Left renal pelvis (tissue), 4 donors: ENCODE measurements at regions not wholly inside any gene's neighbourhood (a gene's known extent, or its start where the extent isn't known, plus 50 kb on each side); places are given as distances from the start of the nearest gene placed in this dataset.
A peak's percentile ranks its signal among the peaks of the same experiment; 100 is the strongest.

ENCODE experiments used
- DNase-seq, 4 donors: peaks; one replicate each; pipeline ENCODE4 v3.0.0-alpha.2; 2013; ENCODE audit warnings: low read depth in 4 of 4, low spot score in 3 of 4

DNA sequence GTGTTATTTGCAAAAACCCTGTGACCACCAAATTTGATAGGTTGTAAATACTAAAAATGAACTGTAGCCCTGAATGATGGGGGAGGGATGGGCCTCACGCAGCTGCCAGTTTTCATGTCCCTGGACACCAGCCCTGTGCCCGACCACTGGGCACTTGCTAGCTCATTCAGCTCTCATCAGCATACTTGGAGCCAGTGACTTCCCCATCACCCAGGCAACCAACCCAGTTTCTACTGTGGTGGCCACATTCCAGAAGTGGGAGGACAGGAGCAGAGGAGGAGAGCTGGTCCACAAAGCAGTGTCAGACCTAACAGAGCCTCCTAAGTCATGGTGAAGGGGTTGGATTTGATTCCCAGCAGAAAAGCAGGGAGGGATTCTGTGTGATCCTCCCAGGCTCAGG, 128.2 kb downstream of the CPEB2 start:
- no peak for DNase-seq

DNA sequence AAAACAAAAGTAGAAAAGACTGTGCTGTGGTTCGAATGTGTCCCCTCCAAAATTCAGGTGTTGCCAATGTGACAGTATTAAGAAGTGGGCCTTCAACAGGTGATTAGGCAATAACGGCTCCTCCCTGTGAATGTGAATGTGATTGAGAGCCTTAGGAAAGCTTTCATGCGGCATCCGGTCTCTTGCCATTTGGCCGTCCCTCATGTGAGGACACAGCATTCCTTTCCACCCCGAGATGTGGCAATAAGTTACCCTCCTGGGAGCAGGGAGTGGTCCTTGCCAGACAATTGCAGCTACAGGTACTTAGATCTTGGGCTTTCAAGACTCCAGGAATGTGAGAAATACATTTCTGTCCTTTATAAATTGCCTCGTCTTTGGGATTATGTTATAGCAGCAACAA, 129.3 kb downstream of the CPEB2 start:
- DNase-seq, result no peak

DNA sequence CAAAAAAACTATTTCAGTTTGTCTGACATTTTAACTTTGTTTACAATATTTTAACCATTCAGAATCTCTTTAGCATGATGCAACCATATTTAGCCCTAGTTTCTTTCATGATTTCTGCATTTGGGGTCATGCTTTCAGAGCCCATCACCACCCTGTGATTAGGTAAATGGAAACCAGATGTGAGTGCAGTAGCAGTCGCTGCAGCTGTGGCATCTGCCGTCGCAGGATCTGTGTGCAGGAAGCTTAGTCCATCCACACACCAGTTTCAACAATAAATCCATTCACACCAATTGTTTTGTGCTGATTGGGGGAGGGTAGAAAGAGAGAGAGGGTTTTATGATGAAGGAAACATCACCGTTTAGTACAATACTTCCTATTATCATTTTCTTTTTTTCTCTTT, 130.5 kb downstream of the CPEB2 start:
- no peak for DNase-seq

DNA sequence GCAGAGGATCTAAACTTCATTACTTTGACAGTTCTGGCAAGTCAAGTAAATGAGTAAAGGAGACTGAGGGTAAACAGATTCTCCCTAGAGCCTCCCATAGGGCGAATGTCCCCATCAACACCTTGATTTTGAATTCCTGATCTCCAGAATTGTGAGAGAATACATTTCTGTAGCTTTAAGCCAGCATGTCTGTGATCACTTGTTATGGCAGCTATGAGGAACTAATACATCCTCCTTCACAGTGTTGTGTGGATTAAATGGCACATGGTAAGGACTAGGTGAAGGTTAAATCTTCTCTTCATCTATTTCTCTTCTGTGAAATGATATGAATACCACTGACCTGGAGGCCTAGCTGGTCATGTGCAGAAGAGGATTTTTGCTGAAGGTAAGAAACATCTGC, 137.3 kb downstream of the CPEB2 start:
- DNase-seq, result no peak

- no peak for DNase-seq
Measured at GRCh38 chr4:15142201-15142600, 139.9 kb downstream of the CPEB2 start.

DNA sequence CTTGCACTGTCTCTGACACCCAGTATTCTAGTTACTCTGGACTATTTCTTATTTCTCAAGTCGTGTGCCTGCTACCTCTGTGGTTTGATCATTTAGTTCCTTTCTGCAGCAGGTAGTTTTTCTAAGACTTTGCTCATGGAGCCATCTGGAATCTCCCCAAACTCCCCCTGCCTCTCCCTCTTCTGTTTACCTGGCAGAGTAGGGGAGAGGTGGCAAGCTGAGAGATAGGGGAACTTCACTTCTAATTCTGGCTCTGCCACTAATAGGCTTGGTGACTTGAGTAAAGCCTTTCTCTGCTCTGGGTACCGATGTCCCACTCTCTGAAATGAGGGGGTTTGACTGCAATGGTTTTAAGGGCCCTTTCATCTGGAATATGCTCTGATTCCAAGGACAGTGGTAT, 141.3 kb downstream of the CPEB2 start:
- no peak for DNase-seq

- DNase-seq, result no peak
Measured at GRCh38 chr4:15144249-15144966, 142.1 kb downstream of the CPEB2 start.

DNA sequence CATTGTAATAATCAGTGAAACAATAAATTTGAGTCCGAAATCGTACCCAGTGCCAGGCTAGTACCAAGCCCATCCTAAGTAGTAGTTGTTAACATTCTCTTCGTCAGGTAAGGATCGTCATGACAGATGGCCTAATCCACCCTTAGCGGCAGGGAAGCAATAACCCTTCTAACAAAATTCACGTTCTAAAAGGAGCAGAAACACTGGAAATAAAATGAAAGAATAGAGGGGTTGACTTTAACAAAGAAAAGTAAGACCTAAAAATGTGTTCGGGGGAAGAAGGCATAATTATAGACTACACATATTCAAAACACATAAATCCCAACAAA, 142.7 kb downstream of the CPEB2 start:
- DNase-seq, result no peak

DNA sequence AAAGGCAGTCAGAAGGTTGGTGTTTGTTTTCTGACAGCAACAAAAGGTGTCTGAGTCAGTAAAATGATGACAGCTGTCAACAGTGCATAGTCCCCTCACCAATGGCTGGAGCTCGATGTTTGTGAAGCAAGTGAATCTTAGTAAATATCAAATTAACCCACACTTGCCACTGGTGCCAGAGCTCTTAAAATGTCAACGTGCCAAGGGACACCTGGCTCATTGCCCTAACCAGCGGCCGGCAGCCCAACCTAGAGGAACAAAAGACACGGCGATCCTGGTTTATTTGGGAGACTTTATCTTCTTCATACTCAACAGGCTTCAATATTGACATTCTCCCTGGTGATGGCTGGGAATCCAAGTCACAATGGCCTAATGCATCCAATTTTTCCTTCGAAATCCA, 143.4 kb downstream of the CPEB2 start:
- no peak for DNase-seq

GRCh38 chr4:15147714-15148113, 145.4 kb downstream of the CPEB2 start:
- no peak for DNase-seq

DNA sequence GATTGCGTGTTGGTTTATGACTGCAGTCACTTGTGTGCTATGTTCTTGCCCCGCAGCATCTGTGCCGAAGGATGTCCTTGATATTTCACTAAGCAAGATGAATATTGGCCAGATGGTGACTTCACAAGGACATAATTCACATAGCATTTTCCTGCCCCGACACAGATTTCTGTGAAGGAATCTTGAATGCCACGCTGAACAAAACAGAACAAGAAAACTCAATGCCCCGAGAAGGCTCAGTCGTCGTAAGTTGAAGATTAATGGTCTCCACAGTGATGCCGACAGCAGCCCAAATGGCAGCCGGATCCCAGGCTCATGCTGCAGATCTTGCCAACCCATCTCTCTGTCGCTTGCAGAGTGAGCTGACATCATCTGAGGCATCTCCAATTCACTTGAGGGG, 145.9 kb downstream of the CPEB2 start:
- no peak for DNase-seq

DNA sequence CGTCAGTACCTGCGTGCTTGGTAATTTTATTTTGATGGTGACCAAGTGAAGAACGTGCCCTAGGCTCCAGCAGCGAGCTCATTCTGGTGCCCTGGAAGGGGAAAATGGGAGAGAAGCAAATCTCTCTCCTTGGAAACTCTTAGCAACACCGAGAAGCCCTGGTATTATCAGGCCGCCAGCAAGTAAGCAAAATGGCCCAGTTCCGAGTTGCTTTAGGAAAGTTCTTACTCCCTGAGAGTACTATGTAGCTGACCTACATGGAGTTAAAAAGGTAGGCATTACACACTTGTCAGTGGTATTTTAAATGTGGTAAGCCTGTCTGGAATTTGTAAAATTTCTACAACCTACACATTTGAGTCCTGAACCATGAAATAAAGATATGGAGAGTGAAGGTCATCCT, 146.4 kb downstream of the CPEB2 start:
- DNase-seq, result no peak

DNA sequence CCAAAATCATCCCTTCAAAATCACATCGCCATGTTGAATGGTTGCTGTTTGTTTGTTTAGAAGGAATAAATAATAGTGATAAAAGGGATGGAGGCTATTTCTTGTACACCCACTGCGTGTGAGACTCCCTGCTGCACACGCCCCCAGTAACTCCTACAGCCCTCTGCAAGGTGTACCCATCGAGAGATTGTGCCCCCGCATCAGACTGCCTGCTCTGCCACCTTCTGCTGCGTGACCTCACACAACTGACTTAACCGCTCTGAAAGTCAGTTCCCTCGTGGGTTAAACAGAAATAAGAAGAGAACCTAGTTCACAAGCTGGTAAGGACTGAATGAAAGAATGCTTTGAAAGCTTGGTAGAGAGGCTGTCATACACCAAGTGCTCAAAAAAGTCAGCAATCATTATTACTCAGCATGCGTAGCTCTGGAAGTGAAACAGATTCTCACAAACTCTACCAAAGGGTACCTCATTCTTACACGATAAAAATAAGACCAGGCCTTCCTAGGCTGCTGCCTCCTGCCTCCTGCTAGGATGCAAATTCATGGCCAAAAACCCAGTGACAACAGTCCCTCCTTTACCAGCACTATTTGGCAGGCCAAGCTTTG, 147.1 kb downstream of the CPEB2 start:
- DNase-seq, result no peak

DNA sequence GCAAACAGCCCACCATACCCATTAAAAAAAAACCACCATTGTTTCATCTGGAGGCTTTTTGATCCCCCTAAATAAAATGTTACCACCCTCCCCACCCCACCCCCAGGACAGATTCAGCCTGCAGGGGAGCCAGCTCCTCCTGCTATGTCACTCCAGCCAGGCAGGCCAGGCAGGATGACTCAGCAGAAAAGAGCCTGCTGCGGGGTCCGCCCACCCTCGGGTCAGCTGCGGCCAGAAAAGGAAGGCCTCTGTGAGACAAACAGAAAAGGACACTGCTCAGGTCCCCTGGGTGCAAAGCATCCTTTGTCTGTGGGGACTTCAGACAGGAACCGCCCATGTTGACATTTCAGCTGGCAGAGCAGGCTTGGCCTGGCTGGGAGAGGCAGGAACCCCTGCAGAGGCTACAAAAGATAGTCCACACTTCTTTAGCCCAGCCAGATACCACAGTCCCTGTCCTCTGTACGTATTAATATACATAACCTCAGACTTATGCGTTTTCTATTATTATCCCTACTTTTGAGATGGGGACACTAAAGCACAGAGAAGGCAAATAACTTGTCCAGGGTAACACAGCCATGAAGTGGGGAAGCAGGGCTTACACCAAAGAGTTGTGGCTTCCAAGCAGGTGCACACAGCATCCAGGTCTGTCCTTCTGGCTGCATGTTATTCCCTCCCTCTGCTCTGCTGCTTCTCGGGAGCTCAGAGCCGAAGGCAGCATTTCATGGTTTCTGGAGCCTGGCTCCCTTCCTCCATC, 147.7 kb downstream of the CPEB2 start:
- peak in 1 of 4 donors; percentile 37 for DNase-seq

DNA sequence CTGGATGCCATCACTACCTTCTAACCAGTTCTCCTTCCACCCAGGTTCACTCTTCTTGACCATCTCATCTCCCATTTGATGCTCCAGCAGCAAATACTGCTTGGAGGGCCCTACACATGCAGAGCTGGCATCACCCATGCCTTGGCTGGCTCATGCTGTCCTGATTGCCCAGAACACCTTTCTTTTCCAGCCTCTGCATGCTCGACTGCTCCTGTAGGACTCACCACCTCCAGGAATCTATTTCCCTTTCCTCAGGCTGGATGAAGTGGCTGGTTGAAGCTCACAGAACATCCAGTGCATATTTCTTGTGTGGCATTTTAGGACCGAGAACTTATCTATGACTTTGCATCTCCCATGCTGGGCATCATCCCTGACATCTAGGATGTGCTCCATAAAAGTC, 148.3 kb downstream of the CPEB2 start:
- DNase-seq, result no peak

GRCh38 chr4:15151033-15151432, 148.8 kb downstream of the CPEB2 start:
- DNase-seq, result no peak

GRCh38 chr4:15153662-15154061, 151.4 kb downstream of the CPEB2 start:
- DNase-seq, result no peak

DNA sequence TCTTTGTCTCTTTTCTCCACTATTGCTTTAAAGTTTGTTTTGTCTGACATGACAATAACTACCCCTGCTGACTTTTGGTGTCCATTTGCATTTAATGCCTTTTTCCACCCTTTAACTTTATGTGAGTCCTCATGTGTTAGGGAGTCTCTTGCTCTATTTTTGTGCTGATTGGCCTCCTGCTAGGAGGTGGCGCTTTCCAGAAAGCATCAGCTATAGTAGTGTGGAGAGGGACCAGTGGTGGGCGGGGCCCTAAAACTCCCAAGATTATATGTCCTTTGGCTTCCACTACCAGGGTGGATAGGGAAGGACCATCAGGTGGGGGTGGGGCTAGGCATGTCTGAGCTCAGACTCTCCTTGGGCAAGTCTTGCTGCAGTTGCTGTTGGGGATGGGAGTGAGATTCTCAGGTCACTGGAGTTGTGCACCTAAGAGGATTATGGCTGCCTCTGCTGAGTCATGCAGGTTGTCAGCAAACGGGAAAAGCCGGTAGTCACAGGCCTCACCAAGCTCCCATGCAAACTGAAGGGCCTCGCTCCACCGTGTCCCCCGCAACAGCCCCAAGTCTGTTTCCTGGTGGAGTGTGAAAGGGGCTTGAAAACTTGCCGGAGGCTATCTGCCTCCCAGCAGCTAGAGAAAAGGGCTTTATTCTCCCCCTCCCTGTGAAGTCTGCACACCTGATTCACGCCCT, 156.3 kb downstream of the CPEB2 start:
- DNase-seq, result no peak

GRCh38 chr4:15159477-15160019, 157.3 kb downstream of the CPEB2 start:
- no peak for DNase-seq

DNA sequence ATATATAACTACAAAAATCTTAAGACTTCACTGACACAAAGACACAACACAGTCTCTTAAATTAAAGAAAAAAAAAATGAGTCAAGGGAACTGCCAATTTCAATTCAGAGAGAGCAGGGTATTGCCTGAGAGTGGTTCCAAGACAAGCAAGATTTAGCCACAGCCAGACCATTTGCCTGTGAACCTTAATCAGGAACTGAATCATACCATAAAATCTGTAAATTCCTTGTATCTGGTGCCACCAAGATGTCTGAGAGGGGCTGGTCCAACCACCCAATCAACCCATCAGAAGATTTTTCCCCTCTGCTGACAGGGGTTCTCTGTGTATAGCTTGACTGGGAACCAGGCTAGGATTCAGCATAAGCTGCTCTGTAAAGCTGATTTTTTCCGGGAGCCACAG, 159.2 kb downstream of the CPEB2 start:
- no peak for DNase-seq

DNA sequence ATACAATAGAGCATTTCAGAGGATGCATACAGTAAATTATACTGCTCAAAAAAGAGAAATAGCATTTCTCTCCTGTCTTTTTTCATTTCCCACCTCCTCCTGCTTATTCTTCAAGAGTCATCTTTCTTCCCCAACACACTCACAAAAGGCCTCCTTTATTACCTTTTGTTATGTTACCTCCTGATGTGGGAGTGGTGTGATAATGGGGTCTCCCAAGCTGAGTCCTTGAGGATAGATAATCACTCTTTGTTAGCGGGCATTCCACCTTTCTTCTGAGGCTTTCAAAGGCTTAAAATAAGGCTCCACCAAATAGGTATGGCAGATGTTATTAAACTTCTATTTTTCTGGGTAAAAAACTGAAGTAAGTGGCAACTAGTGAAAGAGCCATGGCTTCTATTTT, 159.8 kb downstream of the CPEB2 start:
- DNase-seq, result no peak
